Stimulated activated CD4-positive, alpha-beta T cell treated with anti-CD3 and anti-CD28 coated beads, Interleukin-4, amount 100 ng/mL, for 24 hours (primary cell): ENCODE measurements at regions not wholly inside any gene's neighbourhood (a gene's known extent, or its start where the extent isn't known, plus 50 kb on each side); places are given as distances from the start of the nearest gene placed in this dataset.
A peak's percentile ranks its signal among the peaks of the same experiment; 100 is the strongest.
"Not testable (repeated sequence)": the region's sequence is repeated elsewhere in the genome, so short reads cannot be mapped to it uniquely, and the experiment has no call there.

ENCODE experiments used
- DNase-seq: peaks from one replicate; pipeline ENCODE4 v3.0.0-alpha.2; 2020

DNA sequence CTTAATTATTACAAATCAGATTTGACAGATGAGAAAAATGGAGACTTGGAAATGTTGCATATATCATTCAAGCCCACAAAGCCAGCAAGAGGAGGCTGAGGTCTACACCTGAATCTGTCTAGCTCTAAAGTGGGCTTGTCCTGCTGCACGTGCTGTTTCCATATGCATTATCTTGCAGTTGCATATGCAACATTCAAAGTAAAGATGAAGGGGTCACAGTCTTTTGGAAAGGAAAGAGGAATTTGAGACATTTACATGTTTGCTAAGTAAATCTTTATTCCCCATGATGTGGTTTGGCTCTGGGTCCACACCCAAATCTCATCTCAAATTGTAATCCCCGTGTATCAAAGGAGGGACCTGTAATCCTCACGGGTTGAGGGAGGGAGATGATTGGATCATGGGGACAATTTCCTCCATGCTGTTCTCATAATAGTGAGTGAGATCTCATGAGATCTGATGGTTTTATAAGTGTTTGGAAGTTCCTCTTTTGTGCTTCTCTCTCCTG, 98.3 kb downstream of the BACH1 start:
- DNase-seq = no peak

DNA sequence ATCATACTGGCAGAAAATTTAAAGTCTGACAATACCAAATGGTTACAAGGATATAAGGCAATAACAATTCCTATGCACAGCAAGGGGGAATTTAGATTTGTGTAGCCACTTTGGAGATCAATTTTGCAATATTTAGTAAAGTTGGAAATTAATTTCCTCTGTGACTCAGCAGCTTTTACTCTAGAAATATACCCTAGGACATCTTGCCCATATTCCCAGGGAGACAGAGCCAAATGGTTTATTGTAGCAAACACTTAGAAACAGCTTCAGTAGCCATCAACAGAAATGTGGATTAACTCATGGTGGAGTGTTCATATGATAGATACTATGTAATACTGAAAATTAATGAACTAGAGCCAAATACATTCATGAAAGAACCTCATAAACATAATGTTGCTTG, 104.6 kb downstream of the BACH1 start:
- no peak for DNase-seq

DNA sequence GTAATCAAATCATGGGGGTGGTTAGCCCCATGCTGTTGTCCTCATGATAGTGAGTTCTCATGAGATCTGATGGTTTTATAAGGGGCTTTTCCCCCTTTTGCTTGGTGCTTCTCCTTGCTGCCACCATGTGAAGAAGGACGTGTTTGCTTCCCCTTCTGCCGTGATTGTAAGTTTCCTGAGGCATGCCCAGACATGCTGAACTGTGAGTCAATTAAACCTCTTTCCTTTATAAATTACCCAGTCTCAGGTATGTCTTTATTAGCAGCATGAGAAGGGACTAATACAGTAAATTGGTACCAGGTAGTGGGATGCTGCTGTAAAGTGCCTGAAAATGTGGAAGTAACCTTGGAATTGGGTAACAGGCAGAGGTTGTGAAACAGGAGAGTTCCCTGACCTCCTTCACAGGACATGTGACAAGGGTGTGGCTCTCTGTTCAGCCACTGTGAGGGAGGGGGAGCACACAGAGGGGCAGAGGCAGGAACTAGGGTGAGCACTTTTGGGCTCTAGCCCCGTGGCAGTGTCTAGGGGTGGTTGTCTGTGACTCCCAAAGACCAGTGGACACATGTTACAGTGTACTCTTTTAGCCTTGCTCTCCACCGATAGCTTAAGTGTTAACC, 105.3 kb downstream of the BACH1 start:
- no peak for DNase-seq

- no peak for DNase-seq
Measured at GRCh38 chr21:29405503-29406122, 106.9 kb downstream of the BACH1 start.

DNA sequence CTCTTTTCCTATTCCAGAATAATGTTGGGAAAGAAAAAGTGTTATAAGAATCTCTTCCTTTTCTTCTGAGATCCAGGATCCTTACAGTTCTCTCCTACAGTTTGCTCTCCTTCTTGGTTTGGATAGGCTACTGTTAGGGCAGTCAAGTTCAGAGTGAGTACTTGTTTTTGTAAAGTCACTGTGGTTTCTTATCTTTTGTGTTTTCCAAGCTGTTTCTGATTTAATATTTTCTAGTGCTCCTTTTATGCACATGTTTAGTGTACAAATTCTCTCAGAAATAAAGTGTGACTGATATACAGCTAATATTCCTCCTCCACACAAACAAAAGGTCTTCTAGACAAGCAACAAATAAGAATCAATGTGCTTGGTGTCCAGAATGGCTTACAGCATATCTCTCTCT, 107.7 kb downstream of the BACH1 start:
- no peak for DNase-seq

DNA sequence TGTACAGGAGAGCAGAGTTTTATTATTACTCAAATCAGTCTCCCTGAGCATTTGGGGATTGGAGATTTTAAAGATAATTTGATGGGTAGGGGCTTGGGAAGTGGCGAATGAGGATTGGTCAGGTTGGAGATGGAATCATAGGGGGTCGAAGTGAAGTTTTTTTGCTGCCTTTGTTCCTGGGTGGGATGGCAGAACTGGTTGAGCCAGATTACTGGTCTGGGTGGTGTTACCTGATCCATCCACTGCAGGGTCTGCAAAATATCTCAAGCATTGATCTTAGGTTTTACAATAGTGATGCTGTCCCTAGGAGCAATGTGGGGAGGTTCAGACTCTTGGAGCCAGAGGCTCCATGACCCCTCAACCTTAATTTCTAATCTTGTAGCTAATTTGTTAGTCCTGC, 108.8 kb downstream of the BACH1 start:
- DNase-seq = no peak

DNA sequence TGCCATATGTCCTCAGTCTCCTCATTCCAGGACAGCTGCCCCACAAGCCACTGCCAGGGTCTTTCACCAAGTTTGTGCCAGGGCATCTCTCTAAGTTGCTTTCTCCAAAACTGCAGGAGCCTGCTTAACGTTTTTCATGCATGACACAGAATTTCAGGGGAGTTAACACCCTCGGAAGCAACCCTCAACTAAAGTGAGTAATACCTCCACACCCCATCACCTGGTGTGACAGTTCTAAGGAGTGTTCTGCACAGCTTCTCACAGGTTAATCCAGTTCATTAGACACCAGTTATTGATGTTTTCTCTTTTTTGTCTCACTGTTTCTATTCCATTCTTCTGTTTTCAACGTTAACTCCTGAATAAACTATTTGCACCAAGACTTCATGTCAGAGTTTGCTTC, 115.0 kb downstream of the BACH1 start:
- no peak for DNase-seq

DNA sequence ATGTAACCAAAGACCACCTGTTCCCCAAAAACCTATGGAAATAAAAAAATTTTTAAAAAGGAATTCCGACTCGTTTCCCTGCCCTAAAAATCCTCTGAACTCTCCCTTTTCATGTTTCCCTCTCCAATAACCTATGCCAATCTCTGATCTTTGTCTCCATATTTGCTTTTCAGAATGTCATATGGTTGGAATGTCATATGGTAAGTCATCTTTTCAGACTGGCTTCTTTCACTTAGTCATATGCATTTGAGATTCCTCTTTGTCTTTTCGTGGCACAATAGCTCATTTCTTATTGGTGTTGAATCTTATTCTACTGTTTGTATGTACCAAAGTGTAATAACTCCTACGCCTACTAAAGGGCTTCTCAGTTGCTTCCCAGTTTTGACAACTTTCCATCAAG, 117.5 kb downstream of the BACH1 start:
- DNase-seq = no peak

DNA sequence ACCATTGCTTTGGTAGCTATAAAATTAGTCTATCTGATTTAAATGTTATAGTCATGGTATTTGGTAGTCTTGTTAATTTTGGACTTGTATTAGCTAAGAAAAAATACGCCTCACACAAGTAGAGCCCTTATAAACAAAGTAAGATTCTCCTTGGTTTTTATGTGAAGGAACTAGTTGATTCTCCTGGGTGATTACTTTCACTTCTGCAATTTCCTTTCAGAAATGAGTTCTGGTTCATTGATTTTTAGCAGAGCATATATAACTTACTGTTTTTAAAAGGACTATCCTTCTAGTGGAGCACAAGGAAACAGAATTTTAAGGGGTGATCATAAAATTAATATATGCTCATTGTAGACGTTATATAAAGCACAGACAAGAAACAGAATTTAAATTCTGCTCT, 120.1 kb downstream of the BACH1 start:
- DNase-seq = no peak

- DNase-seq = no peak
Measured at GRCh38 chr21:29419422-29419821, 120.7 kb downstream of the BACH1 start.

DNA sequence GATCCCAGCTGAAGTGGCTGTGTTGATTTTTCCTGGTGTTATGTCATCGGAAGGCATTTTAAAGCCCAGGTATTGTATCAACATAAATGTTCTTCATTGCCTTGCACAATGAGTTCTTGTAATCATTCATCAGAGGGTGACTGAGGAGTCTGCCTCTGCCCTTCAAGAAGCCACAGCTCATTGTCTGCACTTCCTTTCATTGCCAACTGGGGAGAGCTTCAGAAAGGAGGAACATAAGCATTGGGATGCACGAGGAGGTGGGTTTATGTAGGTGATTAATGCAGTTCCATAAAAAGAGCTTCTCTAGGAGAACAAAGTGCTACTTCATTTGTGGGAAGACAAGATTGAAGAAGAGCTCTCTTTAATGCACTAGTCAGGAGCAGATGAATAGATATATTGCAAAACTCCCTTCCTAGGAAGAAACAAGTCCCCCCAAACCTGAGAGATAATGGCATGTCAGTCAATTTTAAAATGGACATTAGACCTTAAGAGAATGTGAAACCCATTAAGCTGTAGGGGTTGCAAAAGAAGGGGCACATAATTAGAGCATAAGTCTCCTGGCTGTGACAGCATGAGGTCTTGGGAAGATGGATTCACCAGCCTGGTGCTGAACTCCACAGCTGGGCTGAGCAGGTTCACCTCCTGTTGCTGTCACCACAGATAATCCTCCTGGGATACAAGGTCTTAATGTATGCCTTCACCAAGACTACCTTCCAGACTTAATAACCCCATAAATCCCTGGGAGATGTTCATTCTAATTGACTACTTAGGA, 124.6 kb downstream of the BACH1 start:
- no peak for DNase-seq

DNA sequence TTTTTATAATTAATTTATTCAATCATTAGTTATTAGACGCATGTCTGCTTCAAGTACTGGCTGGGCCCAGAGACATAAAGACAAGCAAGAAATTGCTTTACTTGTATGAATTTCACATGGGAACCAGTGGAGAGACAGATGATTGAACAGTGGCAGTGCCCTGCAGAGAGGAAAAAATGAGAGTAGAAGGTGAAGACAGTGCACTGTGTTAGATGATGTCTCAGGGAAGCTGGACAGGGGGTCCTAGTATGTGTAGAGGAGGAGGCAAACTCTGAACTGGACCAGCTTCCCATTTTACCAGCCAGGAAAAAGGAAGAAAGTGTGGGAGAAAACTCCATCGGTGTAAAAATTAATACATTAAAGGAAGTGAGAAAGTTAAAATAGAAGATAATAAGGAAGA, 126.0 kb downstream of the BACH1 start:
- no peak for DNase-seq

DNA sequence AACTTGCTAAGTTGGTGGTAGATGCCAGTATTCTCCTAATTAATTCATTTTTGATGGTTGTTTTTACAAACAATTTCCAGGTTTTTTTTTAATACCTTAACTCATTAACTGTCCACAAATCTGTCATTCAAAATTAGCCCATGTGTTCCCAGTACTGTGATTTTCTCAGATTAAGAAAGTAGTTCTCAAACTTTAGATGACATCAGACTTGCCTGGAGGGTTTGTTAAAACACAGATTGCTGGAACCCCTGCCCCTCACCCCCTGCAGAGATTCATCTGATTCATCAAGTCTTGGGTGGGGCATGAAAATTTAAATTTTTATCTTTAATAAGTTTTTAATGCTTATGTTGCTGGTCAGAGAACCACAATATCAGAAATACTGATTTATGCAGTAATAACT, 130.5 kb downstream of the BACH1 start:
- no peak for DNase-seq

DNA sequence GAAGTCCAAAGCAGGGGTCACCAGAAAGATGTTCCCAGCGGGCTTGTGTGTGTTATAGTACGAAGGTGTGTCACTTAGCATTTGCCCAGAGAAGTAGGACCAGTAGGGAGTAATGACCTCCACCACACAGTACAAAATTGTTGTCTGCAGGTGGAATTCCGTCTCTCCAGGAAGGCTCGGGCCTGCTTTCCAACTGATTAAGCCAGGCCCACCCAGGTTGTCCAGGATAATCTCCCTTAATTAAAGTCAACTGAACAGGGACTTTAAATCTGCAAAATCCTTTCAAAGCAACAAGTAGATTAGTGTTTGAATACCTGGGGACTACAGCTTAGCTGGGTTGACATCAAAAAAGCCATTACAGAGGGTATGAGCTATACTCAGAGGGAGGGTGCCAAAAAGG, 131.3 kb downstream of the BACH1 start:
- no peak for DNase-seq

- no peak for DNase-seq
Measured at GRCh38 chr21:29430576-29430975, 131.9 kb downstream of the BACH1 start.

- DNase-seq = no peak
Measured at GRCh38 chr21:29431178-29431577, 132.5 kb downstream of the BACH1 start.

DNA sequence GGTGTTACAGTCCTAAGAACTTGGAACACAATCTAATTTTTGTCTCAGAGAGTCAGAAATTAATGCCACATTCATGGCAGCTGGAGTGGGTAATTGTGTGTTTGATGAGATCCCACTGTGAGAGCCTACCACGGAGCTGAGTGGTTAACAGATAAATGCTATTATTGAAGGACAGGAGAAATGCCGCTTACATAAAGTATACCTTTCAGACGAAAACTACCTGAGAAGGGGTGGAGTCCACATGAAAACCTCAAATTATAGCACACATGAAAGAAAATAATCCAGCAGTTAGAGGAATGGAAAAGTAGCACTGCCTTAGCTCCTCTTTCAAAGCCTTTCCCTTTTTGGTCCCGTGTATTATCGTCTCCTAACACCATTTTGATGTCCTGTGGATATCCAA, 133.0 kb downstream of the BACH1 start:
- DNase-seq = no peak

DNA sequence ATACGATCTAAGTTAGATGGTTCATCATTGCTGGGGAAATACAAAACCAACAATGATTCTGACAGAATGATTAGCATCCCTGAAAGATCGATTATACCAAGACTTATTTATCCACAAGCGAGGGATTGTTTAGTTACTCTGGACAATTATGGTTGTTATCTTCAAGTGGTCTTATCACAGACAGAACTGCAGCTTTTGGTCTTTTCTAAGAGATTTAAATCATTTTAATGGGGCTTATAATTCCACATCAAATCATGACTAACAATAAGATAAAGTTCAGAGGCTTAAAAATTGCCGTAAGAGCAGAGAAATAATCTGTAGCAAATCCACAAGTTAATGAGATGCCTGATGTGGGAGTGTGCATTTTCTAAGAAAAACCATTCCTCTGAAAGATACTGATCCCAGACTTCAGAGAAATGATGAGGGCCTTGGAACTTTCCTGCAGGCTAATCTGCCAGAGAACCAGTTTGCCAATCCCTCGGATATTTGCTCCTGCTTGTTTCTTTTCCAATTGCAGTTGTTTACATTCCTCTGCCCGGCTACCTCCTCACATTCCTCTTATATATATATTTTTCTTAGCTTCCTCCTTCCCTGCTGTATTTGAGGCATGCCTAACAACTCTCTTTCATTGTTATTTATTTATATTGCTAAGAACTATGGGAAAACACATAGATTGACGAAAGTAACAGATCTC, 134.8 kb downstream of the BACH1 start:
- DNase-seq = no peak

- peak; percentile 34 for DNase-seq
Measured at GRCh38 chr21:29434081-29434480, 135.4 kb downstream of the BACH1 start.

- DNase-seq = not testable (repeated sequence)
Measured at GRCh38 chr21:29434982-29435381, 136.3 kb downstream of the BACH1 start.

DNA sequence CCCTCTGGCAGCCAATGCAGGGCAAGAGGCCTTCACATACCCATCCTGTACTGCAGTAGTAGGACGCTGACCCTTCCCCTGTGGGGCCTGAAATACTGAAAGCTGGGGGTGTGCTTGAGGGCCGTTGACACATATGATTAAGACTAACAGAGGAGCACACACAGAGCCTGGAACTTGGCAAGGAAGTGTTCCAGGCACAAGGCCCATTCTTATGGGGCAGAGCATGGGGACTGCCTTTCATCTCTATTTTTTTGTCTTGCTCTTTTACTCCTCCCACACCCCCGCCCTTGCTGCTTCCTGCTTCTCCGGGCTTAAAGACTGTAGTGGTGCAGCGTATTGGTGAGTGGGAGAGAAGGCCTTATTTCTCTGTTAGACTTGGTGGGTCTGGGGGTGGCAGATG, 137.4 kb downstream of the BACH1 start:
- peak; percentile 43 for DNase-seq

GRCh38 chr21:29436650-29437049, 137.9 kb downstream of the BACH1 start:
- no peak for DNase-seq

DNA sequence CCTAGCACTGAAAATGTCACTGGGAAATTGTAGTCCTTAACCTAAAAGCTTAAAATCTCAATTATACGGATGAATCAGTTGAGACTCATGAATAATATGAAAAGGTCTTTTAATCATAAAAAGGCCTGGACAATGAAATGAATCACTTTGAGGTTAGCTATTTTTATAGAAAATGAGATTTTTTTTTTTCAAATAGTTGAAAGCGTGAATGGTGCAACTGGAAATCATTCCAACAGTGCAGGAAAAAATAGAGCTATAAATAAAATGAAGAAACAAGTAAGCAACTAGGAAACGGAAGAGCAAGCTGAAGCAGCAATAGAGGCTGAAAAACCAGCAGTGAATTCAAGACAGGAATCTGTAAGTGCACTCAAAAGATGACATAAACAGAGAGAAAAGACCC, 142.9 kb downstream of the BACH1 start:
- no peak for DNase-seq
